SU-DHL-6 (cell line): ENCODE measurements at regions not wholly inside any gene's neighbourhood (a gene's known extent, or its start where the extent isn't known, plus 50 kb on each side); places are given as distances from the start of the nearest gene placed in this dataset.
"Not testable (repeated sequence)": the region's sequence is repeated elsewhere in the genome, so short reads cannot be mapped to it uniquely, and the experiment has no call there.

Source experiments
- H2AFZ ChIP-seq: fragments of 200-600 bp; sonication (generic); 2 replicates; pipeline ENCODE4 v1.6.1; 2014; ENCODE audit warnings: low read depth, mild to moderate bottlenecking, moderate library complexity, mixed read lengths, antibody characterized with exemption, low read length; ENCODE audit not compliant: severe bottlenecking
- H3F3A ChIP-seq: fragments of 200-600 bp; shearing (Covaris generic); 2 replicates; pipeline ENCODE4 v1.6.0; 2016; ENCODE audit warnings: antibody characterized with exemption, mild to moderate bottlenecking; ENCODE audit not compliant: insufficient read depth
- H3K27ac ChIP-seq: fragments of 200-600 bp; sonication (generic); 2 replicates; pipeline ENCODE4 v1.5.1; 2016; ENCODE audit warnings: low read depth, mild to moderate bottlenecking, low read length, moderate library complexity, mixed read lengths
- H3K27me3 ChIP-seq: fragments of 200-600 bp; sonication (generic), shearing (Covaris generic); 2 replicates; pipeline ENCODE4 v1.6.0; 2014; ENCODE audit warnings: mild to moderate bottlenecking, low read length
- H3K36me3 ChIP-seq: fragments of 200-600 bp; sonication (generic); 2 replicates; pipeline ENCODE4 v1.6.1; 2014; ENCODE audit warnings: mild to moderate bottlenecking, low read length, mixed read lengths
- H3K4me2 ChIP-seq: fragments of 300-600, 200-600 bp; shearing (Covaris generic), sonication (generic); 2 replicates; pipeline ENCODE4 v1.6.0; 2014; ENCODE audit warnings: low read length, low read depth, mild to moderate bottlenecking; ENCODE audit not compliant: poor library complexity, severe bottlenecking
- H3K4me3 ChIP-seq: fragments of 200-600 bp; sonication (generic); 2 replicates; pipeline ENCODE4 v1.5.1; 2014; ENCODE audit warnings: antibody characterized with exemption, low read length, mild to moderate bottlenecking, mixed read lengths; ENCODE audit not compliant: insufficient read depth, poor library complexity, severe bottlenecking
- H3K79me2 ChIP-seq: fragments of 200-600 bp; sonication (generic); 2 replicates; pipeline ENCODE4 v1.6.1; 2014; ENCODE audit warnings: mild to moderate bottlenecking, low read length, moderate library complexity; ENCODE audit not compliant: insufficient read depth
- H3K9ac ChIP-seq: fragments of 200-600 bp; sonication (generic); 2 replicates; pipeline ENCODE4 v1.7.0; 2014; ENCODE audit warnings: mild to moderate bottlenecking, low read length
- H3K9me2 ChIP-seq: fragments of 200-600 bp; sonication (generic); replicated peaks from 2 replicates; pipeline ENCODE4 v1.6.1; 2014; ENCODE audit warnings: low read length; ENCODE audit not compliant: insufficient read depth
- H3K9me3 ChIP-seq: fragments of 200-600 bp; sonication (generic); 2 replicates; pipeline ENCODE4 v1.6.1; 2014; ENCODE audit warnings: low read length, mixed read lengths; ENCODE audit not compliant: insufficient read depth
- H4K20me1 ChIP-seq: fragments of 200-600 bp; sonication (generic); 2 replicates; pipeline ENCODE4 v1.6.1; 2014; ENCODE audit warnings: low read depth, mild to moderate bottlenecking, antibody characterized with exemption, low read length, moderate library complexity, mixed read lengths
- EZH2phosphoT487 ChIP-seq: fragments of 200-600 bp; sonication (generic), shearing (Covaris generic); conservative IDR thresholded peaks from 2 replicates; pipeline ENCODE4 v1.6.1; 2018; ENCODE audit warnings: mild to moderate bottlenecking, antibody characterized with exemption, low read length, moderate library complexity, mixed read lengths
- TF ChIP-seq, protein P1 (sequence below): fragments of 200-600 bp; sonication (generic); IDR thresholded peaks from one replicate; pipeline ENCODE4 v1.5.1; 2017; ENCODE audit warnings: antibody characterized with exemption, mild to moderate bottlenecking, low read length, moderate library complexity; ENCODE audit not compliant: insufficient read depth, poor library complexity, severe bottlenecking

DNA sequence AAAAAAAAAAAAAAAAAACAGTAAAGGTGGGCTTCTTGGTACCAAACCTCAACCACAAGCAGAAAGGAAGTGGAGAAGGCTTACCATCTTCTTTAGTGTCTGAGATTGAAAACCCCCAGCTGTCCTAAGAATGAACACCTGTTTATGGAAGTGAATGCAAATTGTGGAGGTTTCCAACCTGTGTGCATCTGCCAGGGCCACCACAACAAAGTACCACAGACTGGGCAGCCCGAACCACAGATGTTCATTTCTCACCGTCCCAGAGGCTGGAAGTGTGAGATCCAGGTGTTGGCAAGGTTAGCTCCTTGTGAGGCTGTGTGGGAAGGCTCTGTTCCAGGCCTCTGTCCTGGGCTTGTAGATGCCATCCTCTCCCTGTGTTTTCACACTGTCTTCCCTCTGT, 348.7 kb downstream of the SETD4 start:
- H3K27me3 ChIP-seq: no peaks in the 10 kb centered on the region
- no peaks in the 10 kb centered on the region for H4K20me1 ChIP-seq
- H3K27ac ChIP-seq: no peak overlapping the region
- H3K9me2 ChIP-seq: no peaks in the 10 kb centered on the region
- no peaks in the 10 kb centered on the region for H3K36me3 ChIP-seq
- H3K9ac ChIP-seq: no peak overlapping the region
- no peaks in the 10 kb centered on the region for H3F3A ChIP-seq
- no peak overlapping the region for H3K4me3 ChIP-seq
- no peaks in the 10 kb centered on the region for H3K9me3 ChIP-seq
- no peaks in the 10 kb centered on the region for H3K79me2 ChIP-seq
- no peak overlapping the region for H3K4me2 ChIP-seq
- no peak overlapping the region for H2AFZ ChIP-seq
- TF ChIP-seq, protein P1, sequence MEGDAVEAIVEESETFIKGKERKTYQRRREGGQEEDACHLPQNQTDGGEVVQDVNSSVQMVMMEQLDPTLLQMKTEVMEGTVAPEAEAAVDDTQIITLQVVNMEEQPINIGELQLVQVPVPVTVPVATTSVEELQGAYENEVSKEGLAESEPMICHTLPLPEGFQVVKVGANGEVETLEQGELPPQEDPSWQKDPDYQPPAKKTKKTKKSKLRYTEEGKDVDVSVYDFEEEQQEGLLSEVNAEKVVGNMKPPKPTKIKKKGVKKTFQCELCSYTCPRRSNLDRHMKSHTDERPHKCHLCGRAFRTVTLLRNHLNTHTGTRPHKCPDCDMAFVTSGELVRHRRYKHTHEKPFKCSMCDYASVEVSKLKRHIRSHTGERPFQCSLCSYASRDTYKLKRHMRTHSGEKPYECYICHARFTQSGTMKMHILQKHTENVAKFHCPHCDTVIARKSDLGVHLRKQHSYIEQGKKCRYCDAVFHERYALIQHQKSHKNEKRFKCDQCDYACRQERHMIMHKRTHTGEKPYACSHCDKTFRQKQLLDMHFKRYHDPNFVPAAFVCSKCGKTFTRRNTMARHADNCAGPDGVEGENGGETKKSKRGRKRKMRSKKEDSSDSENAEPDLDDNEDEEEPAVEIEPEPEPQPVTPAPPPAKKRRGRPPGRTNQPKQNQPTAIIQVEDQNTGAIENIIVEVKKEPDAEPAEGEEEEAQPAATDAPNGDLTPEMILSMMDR: no peak
- TF ChIP-seq EZH2phosphoT487: no peak

DNA sequence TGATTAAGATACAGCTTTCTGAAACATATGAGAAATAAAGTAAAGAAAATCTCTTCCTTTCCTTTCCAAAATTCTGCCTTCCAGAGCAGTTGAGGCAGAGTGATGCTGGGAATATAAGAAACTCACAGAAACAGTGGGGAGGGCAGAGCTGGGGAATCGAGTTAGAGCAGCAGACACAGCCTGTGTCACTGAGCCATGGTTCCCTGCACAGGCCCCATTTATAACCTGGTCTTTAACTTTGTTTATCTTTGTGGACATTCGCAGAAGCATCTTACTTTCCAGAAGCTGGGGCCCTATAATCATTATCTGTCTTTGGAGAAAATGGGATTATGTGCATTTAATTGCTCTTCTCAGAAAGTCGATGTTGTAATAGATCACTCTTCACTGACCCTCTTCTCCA, 349.1 kb downstream of the SETD4 start:
- H3K4me3 ChIP-seq: no peak overlapping the region

DNA sequence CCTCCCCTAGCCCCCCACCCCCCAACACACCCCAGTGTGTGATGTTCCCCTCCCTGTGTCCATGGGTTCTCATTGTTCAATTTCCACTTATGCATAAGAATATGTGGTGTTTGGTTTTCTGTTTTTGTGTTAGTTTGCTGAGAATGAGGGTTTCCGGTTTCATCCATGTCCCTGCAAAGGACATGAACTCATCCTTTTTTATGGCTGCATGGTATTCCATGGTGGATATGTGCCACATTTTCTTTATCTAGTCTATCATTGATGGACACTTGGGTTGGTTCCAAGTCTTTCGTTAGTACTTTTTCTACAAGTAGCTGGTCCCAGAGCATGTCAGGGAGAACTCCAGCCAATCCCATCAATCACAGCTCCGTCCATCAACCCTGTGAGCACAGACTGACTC, 350.3 kb downstream of the SETD4 start:
- not testable (repeated sequence) for H3K9me2 ChIP-seq, H3K9ac ChIP-seq, H3K27ac ChIP-seq, H3K36me3 ChIP-seq, H3K4me3 ChIP-seq, H3F3A ChIP-seq, H3K9me3 ChIP-seq, H2AFZ ChIP-seq, H3K4me2 ChIP-seq, H3K27me3 ChIP-seq, H3K79me2 ChIP-seq, H4K20me1 ChIP-seq

More for the DNA sequence above, 349.1 kb downstream of the SETD4 start:
- Histone ChIP-seq H3K36me3 (no peaks in the 10 kb centered on the region), H3K27me3 (no peaks in the 10 kb centered on the region), H3K79me2 (no peaks in the 10 kb centered on the region), H3K9ac (no peak overlapping the region), H3K9me3 (no peaks in the 10 kb centered on the region), H4K20me1 (no peaks in the 10 kb centered on the region), H3K27ac (no peak overlapping the region), H3K4me2 (no peak overlapping the region), H3K9me2 (no peaks in the 10 kb centered on the region), H2AFZ (no peak overlapping the region), H3F3A (no peaks in the 10 kb centered on the region)
- no peak for TF ChIP-seq EZH2phosphoT487
- TF ChIP-seq, protein P1: no peak

DNA sequence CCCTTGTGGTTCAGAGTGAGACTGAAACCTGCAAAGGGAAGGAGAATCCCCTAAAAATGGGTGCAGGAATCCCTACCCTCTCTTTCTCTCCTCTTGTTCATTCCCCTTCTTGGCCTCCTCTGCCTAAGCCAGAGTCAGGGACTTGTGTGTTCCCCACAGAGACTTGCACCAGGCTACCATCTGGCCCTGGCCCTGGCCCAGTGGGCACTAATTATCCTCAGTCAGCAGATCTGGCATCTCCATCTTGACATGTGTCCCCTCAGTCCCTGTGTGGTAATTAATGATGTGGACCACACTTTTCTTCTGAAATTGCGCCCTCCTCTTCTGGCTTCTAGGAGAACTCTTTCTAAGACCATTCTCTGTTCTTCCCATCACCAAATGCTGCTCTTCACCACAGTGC, 354.4 kb downstream of the SETD4 start:
- TF ChIP-seq EZH2phosphoT487: no peak
- TF ChIP-seq, protein P1: no peak
- H3K27ac ChIP-seq: no peak overlapping the region
- H3F3A ChIP-seq: no peaks in the 10 kb centered on the region
- H3K9me3 ChIP-seq: no peaks in the 10 kb centered on the region
- H3K27me3 ChIP-seq: no peaks in the 10 kb centered on the region
- H2AFZ ChIP-seq: no peak overlapping the region
- no peaks in the 10 kb centered on the region for H3K79me2 ChIP-seq
- no peak overlapping the region for H3K9ac ChIP-seq
- no peak overlapping the region for H3K4me3 ChIP-seq
- H3K36me3 ChIP-seq: no peaks in the 10 kb centered on the region
- H3K9me2 ChIP-seq: no peaks in the 10 kb centered on the region
- no peaks in the 10 kb centered on the region for H4K20me1 ChIP-seq
- H3K4me2 ChIP-seq: no peak overlapping the region
